ENCODE measurements at regions not wholly inside any gene's neighbourhood (a gene's known extent, or its start where the extent isn't known, plus 50 kb on each side); places are given as distances from the start of the nearest gene placed in this dataset.

DNA sequence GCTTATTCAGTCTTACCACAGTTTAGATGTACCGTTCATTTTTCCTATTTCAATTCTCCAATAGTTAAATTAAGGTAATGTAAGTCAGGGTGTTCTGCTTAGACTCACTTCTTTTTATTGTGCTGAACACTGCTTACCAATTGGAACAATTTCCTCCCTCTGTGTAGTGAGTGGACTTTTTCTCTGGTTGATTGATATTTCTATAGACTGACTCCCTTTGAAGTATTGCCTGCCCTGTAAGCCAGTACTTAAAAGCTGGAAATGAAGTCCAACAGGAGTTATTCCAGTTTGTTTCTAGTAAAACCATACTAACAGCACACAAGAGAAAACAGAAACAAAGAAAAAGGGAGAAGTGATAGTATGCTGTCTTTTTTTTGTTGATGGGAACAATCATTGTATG is 1674.9 kb downstream of the REEP3 start:
- TF ChIP-seq EZH2phosphoT487 (conservative IDR thresholded peaks at IDR 0.05; ENCODE audit: low read length) = no peak
- TF ChIP-seq, protein P1, sequence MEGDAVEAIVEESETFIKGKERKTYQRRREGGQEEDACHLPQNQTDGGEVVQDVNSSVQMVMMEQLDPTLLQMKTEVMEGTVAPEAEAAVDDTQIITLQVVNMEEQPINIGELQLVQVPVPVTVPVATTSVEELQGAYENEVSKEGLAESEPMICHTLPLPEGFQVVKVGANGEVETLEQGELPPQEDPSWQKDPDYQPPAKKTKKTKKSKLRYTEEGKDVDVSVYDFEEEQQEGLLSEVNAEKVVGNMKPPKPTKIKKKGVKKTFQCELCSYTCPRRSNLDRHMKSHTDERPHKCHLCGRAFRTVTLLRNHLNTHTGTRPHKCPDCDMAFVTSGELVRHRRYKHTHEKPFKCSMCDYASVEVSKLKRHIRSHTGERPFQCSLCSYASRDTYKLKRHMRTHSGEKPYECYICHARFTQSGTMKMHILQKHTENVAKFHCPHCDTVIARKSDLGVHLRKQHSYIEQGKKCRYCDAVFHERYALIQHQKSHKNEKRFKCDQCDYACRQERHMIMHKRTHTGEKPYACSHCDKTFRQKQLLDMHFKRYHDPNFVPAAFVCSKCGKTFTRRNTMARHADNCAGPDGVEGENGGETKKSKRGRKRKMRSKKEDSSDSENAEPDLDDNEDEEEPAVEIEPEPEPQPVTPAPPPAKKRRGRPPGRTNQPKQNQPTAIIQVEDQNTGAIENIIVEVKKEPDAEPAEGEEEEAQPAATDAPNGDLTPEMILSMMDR (IDR thresholded peaks at IDR 0.05; ENCODE audit: insufficient read depth, low read length, poor library complexity, severe bottlenecking) = no peak
